C4-2B (cell line): ENCODE measurements at regions not wholly inside any gene's neighbourhood (a gene's known extent, or its start where the extent isn't known, plus 50 kb on each side); places are given as distances from the start of the nearest gene placed in this dataset.

Experiments
- ZFX ChIP-seq: fragments of 450-650 bp; IDR thresholded peaks from 2 replicates; pipeline ENCODE4 v1.6.1; 2017
- TF ChIP-seq, protein P1 (sequence below): fragments of 450-650 bp; conservative IDR thresholded peaks from 2 replicates; pipeline ENCODE4 v1.5.1; 2017; ENCODE audit warnings: mild to moderate bottlenecking

DNA sequence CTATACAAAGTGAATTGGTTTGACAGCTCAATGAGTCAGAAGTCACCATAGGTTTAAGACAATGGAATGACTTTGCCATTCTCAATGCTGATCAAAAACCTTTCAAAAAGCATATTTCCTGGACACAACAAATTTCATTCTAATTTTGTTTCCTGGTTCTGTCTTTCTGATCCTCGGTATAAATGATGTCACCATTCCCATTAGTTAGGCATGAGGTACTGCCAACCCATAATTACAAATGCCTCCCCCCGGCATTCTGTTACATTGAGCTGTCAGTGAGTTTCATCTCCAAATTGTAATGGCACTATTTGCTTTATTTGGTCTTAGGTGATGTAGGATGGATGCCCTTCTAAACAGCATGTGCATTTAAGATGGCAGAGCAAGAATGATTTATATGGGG is 81.7 kb upstream of the NFE2L3 start:
- TF ChIP-seq, protein P1, sequence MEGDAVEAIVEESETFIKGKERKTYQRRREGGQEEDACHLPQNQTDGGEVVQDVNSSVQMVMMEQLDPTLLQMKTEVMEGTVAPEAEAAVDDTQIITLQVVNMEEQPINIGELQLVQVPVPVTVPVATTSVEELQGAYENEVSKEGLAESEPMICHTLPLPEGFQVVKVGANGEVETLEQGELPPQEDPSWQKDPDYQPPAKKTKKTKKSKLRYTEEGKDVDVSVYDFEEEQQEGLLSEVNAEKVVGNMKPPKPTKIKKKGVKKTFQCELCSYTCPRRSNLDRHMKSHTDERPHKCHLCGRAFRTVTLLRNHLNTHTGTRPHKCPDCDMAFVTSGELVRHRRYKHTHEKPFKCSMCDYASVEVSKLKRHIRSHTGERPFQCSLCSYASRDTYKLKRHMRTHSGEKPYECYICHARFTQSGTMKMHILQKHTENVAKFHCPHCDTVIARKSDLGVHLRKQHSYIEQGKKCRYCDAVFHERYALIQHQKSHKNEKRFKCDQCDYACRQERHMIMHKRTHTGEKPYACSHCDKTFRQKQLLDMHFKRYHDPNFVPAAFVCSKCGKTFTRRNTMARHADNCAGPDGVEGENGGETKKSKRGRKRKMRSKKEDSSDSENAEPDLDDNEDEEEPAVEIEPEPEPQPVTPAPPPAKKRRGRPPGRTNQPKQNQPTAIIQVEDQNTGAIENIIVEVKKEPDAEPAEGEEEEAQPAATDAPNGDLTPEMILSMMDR: no peak
- TF ChIP-seq ZFX: no peak
